SU-DHL-6 (cell line): ENCODE measurements at regions not wholly inside any gene's neighbourhood (a gene's known extent, or its start where the extent isn't known, plus 50 kb on each side); places are given as distances from the start of the nearest gene placed in this dataset.

Experiments
- H2AFZ ChIP-seq: fragments of 200-600 bp; sonication (generic); 2 replicates; pipeline ENCODE4 v1.6.1; 2014; ENCODE audit warnings: low read depth, mild to moderate bottlenecking, moderate library complexity, mixed read lengths, antibody characterized with exemption, low read length; ENCODE audit not compliant: severe bottlenecking
- H3F3A ChIP-seq: fragments of 200-600 bp; shearing (Covaris generic); 2 replicates; pipeline ENCODE4 v1.6.0; 2016; ENCODE audit warnings: antibody characterized with exemption, mild to moderate bottlenecking; ENCODE audit not compliant: insufficient read depth
- H3K27ac ChIP-seq: fragments of 200-600 bp; sonication (generic); 2 replicates; pipeline ENCODE4 v1.5.1; 2016; ENCODE audit warnings: low read depth, mild to moderate bottlenecking, low read length, moderate library complexity, mixed read lengths
- H3K27me3 ChIP-seq: fragments of 200-600 bp; sonication (generic), shearing (Covaris generic); 2 replicates; pipeline ENCODE4 v1.6.0; 2014; ENCODE audit warnings: mild to moderate bottlenecking, low read length
- H3K36me3 ChIP-seq: fragments of 200-600 bp; sonication (generic); 2 replicates; pipeline ENCODE4 v1.6.1; 2014; ENCODE audit warnings: mild to moderate bottlenecking, low read length, mixed read lengths
- H3K4me2 ChIP-seq: fragments of 300-600, 200-600 bp; shearing (Covaris generic), sonication (generic); 2 replicates; pipeline ENCODE4 v1.6.0; 2014; ENCODE audit warnings: low read length, low read depth, mild to moderate bottlenecking; ENCODE audit not compliant: poor library complexity, severe bottlenecking
- H3K4me3 ChIP-seq: fragments of 200-600 bp; sonication (generic); 2 replicates; pipeline ENCODE4 v1.5.1; 2014; ENCODE audit warnings: antibody characterized with exemption, low read length, mild to moderate bottlenecking, mixed read lengths; ENCODE audit not compliant: insufficient read depth, poor library complexity, severe bottlenecking
- H3K79me2 ChIP-seq: fragments of 200-600 bp; sonication (generic); 2 replicates; pipeline ENCODE4 v1.6.1; 2014; ENCODE audit warnings: mild to moderate bottlenecking, low read length, moderate library complexity; ENCODE audit not compliant: insufficient read depth
- H3K9ac ChIP-seq: fragments of 200-600 bp; sonication (generic); 2 replicates; pipeline ENCODE4 v1.7.0; 2014; ENCODE audit warnings: mild to moderate bottlenecking, low read length
- H3K9me2 ChIP-seq: fragments of 200-600 bp; sonication (generic); replicated peaks from 2 replicates; pipeline ENCODE4 v1.6.1; 2014; ENCODE audit warnings: low read length; ENCODE audit not compliant: insufficient read depth
- H3K9me3 ChIP-seq: fragments of 200-600 bp; sonication (generic); 2 replicates; pipeline ENCODE4 v1.6.1; 2014; ENCODE audit warnings: low read length, mixed read lengths; ENCODE audit not compliant: insufficient read depth
- H4K20me1 ChIP-seq: fragments of 200-600 bp; sonication (generic); 2 replicates; pipeline ENCODE4 v1.6.1; 2014; ENCODE audit warnings: low read depth, mild to moderate bottlenecking, antibody characterized with exemption, low read length, moderate library complexity, mixed read lengths
- EZH2phosphoT487 ChIP-seq: fragments of 200-600 bp; sonication (generic), shearing (Covaris generic); conservative IDR thresholded peaks from 2 replicates; pipeline ENCODE4 v1.6.1; 2018; ENCODE audit warnings: mild to moderate bottlenecking, antibody characterized with exemption, low read length, moderate library complexity, mixed read lengths
- TF ChIP-seq, protein P1 (sequence below): fragments of 200-600 bp; sonication (generic); IDR thresholded peaks from one replicate; pipeline ENCODE4 v1.5.1; 2017; ENCODE audit warnings: antibody characterized with exemption, mild to moderate bottlenecking, low read length, moderate library complexity; ENCODE audit not compliant: insufficient read depth, poor library complexity, severe bottlenecking

DNA sequence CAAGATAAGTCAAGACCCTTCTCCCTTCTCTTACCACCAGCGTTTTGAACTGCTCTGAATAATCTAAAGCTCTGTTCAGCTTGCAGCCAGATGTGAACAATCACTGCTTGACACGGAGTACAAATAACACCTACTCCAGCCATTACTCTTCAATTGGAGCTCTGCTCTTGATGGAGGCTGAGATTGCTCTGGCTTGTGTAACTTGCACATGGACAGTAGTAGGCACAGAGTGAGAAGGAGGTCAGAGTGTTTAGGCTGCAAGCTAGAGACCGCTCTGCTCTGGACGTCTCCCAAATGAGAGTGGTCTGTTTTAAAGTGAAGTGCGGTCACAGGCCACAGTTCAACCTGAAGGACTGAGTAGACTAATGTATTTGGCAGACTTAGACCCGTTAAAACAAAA is 158.3 kb downstream of the HDGFL1 start:
- no peaks in the 10 kb centered on the region for H3K79me2 ChIP-seq
- no peak overlapping the region for H3K4me3 ChIP-seq
- H2AFZ ChIP-seq = no peak overlapping the region
- H4K20me1 ChIP-seq = no peaks in the 10 kb centered on the region
- 0 out of 2 replicates have a peak, but pooled peaks cover 3% of the 10 kb centered on the region for H3K9me3 ChIP-seq
- H3K27me3 ChIP-seq = no peaks in the 10 kb centered on the region
- H3K9me2 ChIP-seq = no peaks in the 10 kb centered on the region
- H3K9ac ChIP-seq = no peak overlapping the region
- H3K4me2 ChIP-seq = no peak overlapping the region
- H3F3A ChIP-seq = no peaks in the 10 kb centered on the region
- no peaks in the 10 kb centered on the region for H3K36me3 ChIP-seq
- no peak for TF ChIP-seq EZH2phosphoT487
- TF ChIP-seq, protein P1, sequence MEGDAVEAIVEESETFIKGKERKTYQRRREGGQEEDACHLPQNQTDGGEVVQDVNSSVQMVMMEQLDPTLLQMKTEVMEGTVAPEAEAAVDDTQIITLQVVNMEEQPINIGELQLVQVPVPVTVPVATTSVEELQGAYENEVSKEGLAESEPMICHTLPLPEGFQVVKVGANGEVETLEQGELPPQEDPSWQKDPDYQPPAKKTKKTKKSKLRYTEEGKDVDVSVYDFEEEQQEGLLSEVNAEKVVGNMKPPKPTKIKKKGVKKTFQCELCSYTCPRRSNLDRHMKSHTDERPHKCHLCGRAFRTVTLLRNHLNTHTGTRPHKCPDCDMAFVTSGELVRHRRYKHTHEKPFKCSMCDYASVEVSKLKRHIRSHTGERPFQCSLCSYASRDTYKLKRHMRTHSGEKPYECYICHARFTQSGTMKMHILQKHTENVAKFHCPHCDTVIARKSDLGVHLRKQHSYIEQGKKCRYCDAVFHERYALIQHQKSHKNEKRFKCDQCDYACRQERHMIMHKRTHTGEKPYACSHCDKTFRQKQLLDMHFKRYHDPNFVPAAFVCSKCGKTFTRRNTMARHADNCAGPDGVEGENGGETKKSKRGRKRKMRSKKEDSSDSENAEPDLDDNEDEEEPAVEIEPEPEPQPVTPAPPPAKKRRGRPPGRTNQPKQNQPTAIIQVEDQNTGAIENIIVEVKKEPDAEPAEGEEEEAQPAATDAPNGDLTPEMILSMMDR = no peak
- no peak overlapping the region for H3K27ac ChIP-seq

DNA sequence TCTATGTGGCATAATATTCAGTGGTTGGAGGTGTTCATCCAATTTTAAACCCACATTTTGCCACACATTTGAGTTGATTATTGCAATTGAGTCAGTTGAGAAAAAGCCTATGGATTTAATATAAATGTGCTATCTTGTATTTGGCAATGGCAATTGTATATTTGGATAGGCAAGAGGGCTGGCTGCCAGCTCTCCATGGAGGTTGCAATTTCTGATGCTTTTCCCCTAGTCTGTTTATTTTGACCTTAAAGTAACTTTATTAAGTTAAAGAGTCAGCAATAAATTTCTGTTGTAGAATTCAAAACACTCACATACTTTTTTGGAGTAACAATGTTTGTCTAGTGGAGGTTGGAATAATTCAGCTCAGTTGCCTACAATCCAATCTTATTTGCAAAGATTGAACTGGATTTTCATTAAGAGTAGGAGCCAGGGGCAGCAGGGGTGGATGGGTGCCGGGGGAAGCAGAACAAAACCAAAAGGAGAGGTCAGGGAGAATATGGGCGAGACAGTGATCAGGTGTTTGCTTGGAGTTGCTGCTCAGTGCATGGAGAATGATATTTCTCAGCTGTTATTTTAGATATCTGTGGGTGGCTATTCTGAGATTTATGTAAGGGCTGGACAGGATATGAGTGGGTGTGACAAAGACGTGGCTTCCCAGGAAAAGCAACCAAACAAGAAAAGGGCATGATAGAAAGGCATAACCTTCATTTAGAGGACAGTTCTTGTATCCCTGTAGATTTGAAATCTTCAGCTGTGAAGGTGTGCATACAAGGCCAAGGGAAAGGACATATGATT is 163.0 kb downstream of the HDGFL1 start:
- H3K79me2 ChIP-seq = no peaks in the 10 kb centered on the region
- H3K4me3 ChIP-seq = no peak overlapping the region
- no peaks in the 10 kb centered on the region for H3K9me2 ChIP-seq
- 0 out of 2 replicates have a peak, but pooled peaks cover 3% of the 10 kb centered on the region for H3K9me3 ChIP-seq
- H3K27me3 ChIP-seq = no peaks in the 10 kb centered on the region
- no peaks in the 10 kb centered on the region for H3K36me3 ChIP-seq
- TF ChIP-seq, protein P1 = no peak
- TF ChIP-seq EZH2phosphoT487 = no peak
- no peak overlapping the region for H3K27ac ChIP-seq
- H3F3A ChIP-seq = no peaks in the 10 kb centered on the region
- H3K4me2 ChIP-seq = no peak overlapping the region
- no peaks in the 10 kb centered on the region for H4K20me1 ChIP-seq
- no peak overlapping the region for H3K9ac ChIP-seq
- H2AFZ ChIP-seq = no peak overlapping the region

DNA sequence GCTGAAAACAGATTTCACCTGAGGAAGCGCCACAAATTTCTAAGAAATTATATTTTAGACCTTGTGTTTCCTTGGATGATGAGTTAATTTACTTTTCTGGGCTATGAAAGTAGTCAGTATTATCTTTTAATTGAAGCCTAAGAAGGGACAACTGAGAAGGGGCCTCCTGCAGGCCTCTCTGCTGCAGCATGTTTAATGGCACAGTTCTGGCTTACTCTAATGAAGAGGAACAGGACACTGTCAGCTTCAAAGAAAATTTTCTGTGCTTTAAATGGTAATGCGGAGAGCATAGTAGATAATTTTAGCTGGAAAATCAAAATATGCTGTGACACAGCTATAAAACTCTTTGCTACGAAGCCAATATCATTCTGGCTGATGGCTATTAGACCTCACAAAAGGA is 167.4 kb downstream of the HDGFL1 start:
- no peaks in the 10 kb centered on the region for H3K36me3 ChIP-seq
- no peak overlapping the region for H3K4me2 ChIP-seq
- H3K27ac ChIP-seq = no peak overlapping the region
- 0 out of 2 replicates have a peak, but pooled peaks cover 3% of the 10 kb centered on the region for H3K9me3 ChIP-seq
- H3K27me3 ChIP-seq = no peaks in the 10 kb centered on the region
- no peak overlapping the region for H3K9ac ChIP-seq
- H4K20me1 ChIP-seq = no peaks in the 10 kb centered on the region
- H3F3A ChIP-seq = no peaks in the 10 kb centered on the region
- H3K4me3 ChIP-seq = no peak overlapping the region
- H3K79me2 ChIP-seq = no peaks in the 10 kb centered on the region
- H2AFZ ChIP-seq = no peak overlapping the region
- no peaks in the 10 kb centered on the region for H3K9me2 ChIP-seq
- no peak for TF ChIP-seq EZH2phosphoT487

DNA sequence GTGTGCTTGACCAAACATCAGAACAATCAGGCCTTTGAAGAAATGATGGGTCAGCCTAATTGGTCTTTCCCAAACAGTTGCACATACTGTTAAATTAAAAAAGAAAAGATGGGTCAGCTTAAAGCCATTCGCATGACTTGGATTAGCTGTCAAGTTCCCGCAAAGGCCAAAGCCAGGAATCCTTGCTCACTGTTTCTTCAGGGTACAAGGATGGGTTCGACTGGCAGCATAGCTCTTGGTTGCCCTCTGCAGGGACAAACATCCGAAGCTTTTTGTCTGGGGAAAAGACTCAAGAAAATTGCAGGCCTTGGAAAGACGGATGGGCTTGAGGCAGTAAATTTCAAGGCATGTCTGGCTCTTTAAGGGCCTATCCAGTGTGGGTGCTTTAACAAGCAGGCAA is 168.0 kb downstream of the HDGFL1 start:
- Histone ChIP-seq H3K9me2 (no peaks in the 10 kb centered on the region), H3K36me3 (no peaks in the 10 kb centered on the region), H3K27me3 (no peaks in the 10 kb centered on the region), H3K27ac (no peak overlapping the region), H3K9me3 (no peaks in the 10 kb centered on the region), H3F3A (no peaks in the 10 kb centered on the region), H3K9ac (no peak overlapping the region), H3K79me2 (no peaks in the 10 kb centered on the region), H2AFZ (no peak overlapping the region), H3K4me2 (no peak overlapping the region), H3K4me3 (no peak overlapping the region), H4K20me1 (no peaks in the 10 kb centered on the region)
- TF ChIP-seq EZH2phosphoT487 = no peak
- TF ChIP-seq, protein P1 = no peak
